B cell (primary cell): ENCODE measurements at regions not wholly inside any gene's neighbourhood (a gene's known extent, or its start where the extent isn't known, plus 50 kb on each side); places are given as distances from the start of the nearest gene placed in this dataset.

Experiments used
- ATAC-seq: fragments of 200-7000 bp; cut with Tn5 transposase; one replicate; pipeline ENCODE4 v1.10.0; 2021; ENCODE audit warnings: low read depth, mild to moderate bottlenecking, moderate number of reproducible peaks, moderate library complexity
- CTCF ChIA-PET: fragments of 350-600 bp; sonication (Branson Sonifier 250); formaldehyde crosslinking; loops from one replicate; lab custom pipeline; 2021; ENCODE audit warnings: antibody characterized with exemption, inconsistent platforms; lab: Charles Lee
- POLR2A ChIA-PET: fragments of 350-600 bp; sonication (Branson Sonifier 250); formaldehyde crosslinking; loops from one replicate; lab custom pipeline; 2021; ENCODE audit warnings: antibody characterized with exemption; lab: Charles Lee
- DNase-seq: peaks from one replicate; pipeline ENCODE4 v3.0.0; 2013
- H2AFZ ChIP-seq: 2 replicates; pipeline ENCODE4 v1.6.1; 2012; ENCODE audit warnings: mild to moderate bottlenecking, low read depth, low read length; ENCODE audit not compliant: insufficient read depth, poor library complexity, severe bottlenecking
- H3K27ac ChIP-seq, 2 donors: 1 replicate in 1 of 2; 2 replicates in 1 of 2; pipeline ENCODE4 v1.5.1; 2012 to 2013; ENCODE audit warnings: low read length in 2 of 2, mild to moderate bottlenecking in 2 of 2, moderate library complexity in 1 of 2
- H3K27me3 ChIP-seq, 4 experiments: fragments of 200-600 bp in 1 of 4; sonication (generic) in 1 of 4; replicated peaks in 1 of 4; 1 replicate in 2 of 4; 2 replicates in 2 of 4; pipeline versions ENCODE4 v1.6.1 to v1.7.0; 2013 to 2016; ENCODE audit warnings: low read length in 3 of 4, mild to moderate bottlenecking in 2 of 4, mixed read lengths in 1 of 4, moderate library complexity in 1 of 4; ENCODE audit not compliant: insufficient read depth in 4 of 4, control insufficient read depth in 3 of 4; ENCODE audit errors: control extremely low read depth in 1 of 4
- H3K36me3 ChIP-seq, 2 experiments: replicated peaks in 1 of 2; 1 replicate in 1 of 2; 2 replicates in 1 of 2; pipeline versions ENCODE4 v1.6.1 to v1.7.1; 2013; ENCODE audit warnings: low read length in 1 of 2; ENCODE audit not compliant: insufficient read depth in 2 of 2, control insufficient read depth in 1 of 2; ENCODE audit errors: control extremely low read depth in 1 of 2, extremely low read depth in 1 of 2
- H3K4me1 ChIP-seq, 2 donors: fragments of 200-600 bp in 1 of 2; sonication (generic) in 1 of 2; 1 replicate in 1 of 2; 2 replicates in 1 of 2; pipeline versions ENCODE4 v1.5.1 to v1.6.1; 2013 to 2017; ENCODE audit warnings: low read length in 2 of 2; ENCODE audit not compliant: control insufficient read depth in 2 of 2, insufficient read depth in 2 of 2
- H3K4me2 ChIP-seq: replicated peaks from 2 replicates; pipeline ENCODE3; 2012; ENCODE audit warnings: mild to moderate bottlenecking, low read depth, low read length; ENCODE audit not compliant: poor library complexity, severe bottlenecking
- H3K4me3 ChIP-seq, 5 experiments: fragments of 200-600 bp in 1 of 5; sonication (generic) in 1 of 5; 1 replicate in 3 of 5; 2 replicates in 2 of 5; pipeline versions ENCODE4 v1.5.1 to v1.7.0; 2011 to 2016; ENCODE audit warnings: low read length in 4 of 5, mild to moderate bottlenecking in 4 of 5, low read depth in 2 of 5, control low read depth in 1 of 5, moderate library complexity in 1 of 5; ENCODE audit not compliant: insufficient read depth in 1 of 5; ENCODE audit errors: control extremely low read depth in 1 of 5, extremely low read depth in 1 of 5
- H3K79me2 ChIP-seq: fragments of 200-600 bp; sonication (generic); one replicate; pipeline ENCODE4 v1.6.0; 2016; ENCODE audit warnings: low read length; ENCODE audit not compliant: control insufficient read depth, insufficient read depth
- H3K9ac ChIP-seq: fragments of 200-600 bp; sonication (generic); 2 replicates; pipeline ENCODE4 v1.6.1; 2017; ENCODE audit warnings: mild to moderate bottlenecking, low read length, moderate library complexity
- H3K9me3 ChIP-seq, 3 donors: one replicate each; pipeline versions ENCODE4 v1.6.1 to v1.7.1; 2013; ENCODE audit warnings: low read length in 2 of 3; ENCODE audit not compliant: control insufficient read depth in 2 of 3, insufficient read depth in 1 of 3; ENCODE audit errors: control extremely low read depth in 1 of 3
- H4K20me1 ChIP-seq: 2 replicates; pipeline ENCODE4 v1.6.0; 2012; ENCODE audit warnings: mild to moderate bottlenecking, low read length; ENCODE audit not compliant: insufficient read depth, control insufficient read depth, poor library complexity, severe bottlenecking
- H3K27ac Mint-ChIP-seq: one replicate; pipeline ENCODE4 v1.8.0; 2021; ENCODE audit warnings: mixed read lengths
- H3K27me3 Mint-ChIP-seq: one replicate; pipeline ENCODE4 v1.8.0; 2021; ENCODE audit warnings: mixed read lengths
- H3K4me1 Mint-ChIP-seq: one replicate; pipeline ENCODE4 v1.8.0; 2021; ENCODE audit warnings: mixed read lengths
- H3K4me3 Mint-ChIP-seq: one replicate; pipeline ENCODE4 v1.8.0; 2021; ENCODE audit warnings: mixed read lengths
- H3K9me3 Mint-ChIP-seq: one replicate; pipeline ENCODE4 v1.8.0; 2022; ENCODE audit warnings: mixed read lengths; ENCODE audit not compliant: insufficient read depth
- CTCF ChIP-seq: fragments of 200-600 bp; IDR thresholded peaks from one replicate; pipeline ENCODE4 v1.8.0; 2022; ENCODE audit warnings: antibody characterized with exemption, mild to moderate bottlenecking
- EZH2 ChIP-seq: IDR thresholded peaks from 2 replicates; pipeline ENCODE4 v1.6.1; 2012; ENCODE audit warnings: borderline replicate concordance, low read depth, mild to moderate bottlenecking, moderate library complexity, low read length; ENCODE audit not compliant: insufficient read depth, poor library complexity, severe bottlenecking
- WGBS: methylation state at CpG from one replicate; pipeline ENCODE4 v1.1.5; 2013; ENCODE audit warnings: missing lambda C conversion rate; ENCODE audit not compliant: insufficient coverage; 5-methylcytosine and 5-hydroxymethylcytosine counted together
- intact Hi-C: fragments of 100-400 bp; cut with micrococcal nuclease; formaldehyde crosslinking; loops from one replicate; pipeline ENCODE4 v1.10.0; 2022

- H3K9me3 ChIP-seq: peaks cover 0 to 3% (median 0%) of the 10 kb centered on the region in 3 donors
- CTCF ChIA-PET: no interaction called here
- H4K20me1 ChIP-seq: no peaks in the 10 kb centered on the region
- no peak for TF ChIP-seq EZH2
- TF ChIP-seq CTCF: no peak
- DNase-seq (no peak), ATAC-seq (no peak)
- peaks cover 40% of the 10 kb centered on the region for H3K27me3 Mint-ChIP-seq
- intact Hi-C loops: no loop called here
- H3K27me3 ChIP-seq: peaks cover 0 to 7% (median 0%) of the 10 kb centered on the region in 4 experiments
- no peak overlapping the region for H3K27ac ChIP-seq
- H3K4me3 ChIP-seq: no peak overlapping the region
- POLR2A ChIA-PET: no interaction called here
- no peaks in the 10 kb centered on the region for H3K4me1 ChIP-seq
- H2AFZ ChIP-seq: no peak overlapping the region
- no peak overlapping the region for H3K9ac ChIP-seq
- H3K36me3 ChIP-seq: no peaks in the 10 kb centered on the region
- H3K4me2 ChIP-seq: no peak overlapping the region
- no peak overlapping the region for H3K4me3 Mint-ChIP-seq
- H3K4me1 Mint-ChIP-seq: no peaks in the 10 kb centered on the region
- no peaks in the 10 kb centered on the region for H3K9me3 Mint-ChIP-seq
- no peak overlapping the region for H3K27ac Mint-ChIP-seq
- 88% methylated on average over 11 of the region's 11 CpGs for WGBS
- no peaks in the 10 kb centered on the region for H3K79me2 ChIP-seq
Observed at GRCh38 chr16:86828653-86829052, 250.3 kb downstream of the FOXL1 start.

GRCh38 chr16:86831366-86831765, 253.0 kb downstream of the FOXL1 start:
- no peaks in the 10 kb centered on the region for H3K9me3 Mint-ChIP-seq
- WGBS: 85% methylated on average over 5 of the region's 5 CpGs
- ChIA-PET CTCF (no interaction called here), POLR2A (no interaction called here)
- no peak overlapping the region for H3K27ac ChIP-seq
- no peak overlapping the region for H3K4me2 ChIP-seq
- TF ChIP-seq CTCF (no peak), EZH2 (no peak)
- H3K36me3 ChIP-seq: no peaks in the 10 kb centered on the region
- no peak overlapping the region for H3K27ac Mint-ChIP-seq
- peaks cover 32% of the 10 kb centered on the region for H3K27me3 Mint-ChIP-seq
- no peaks in the 10 kb centered on the region for H3K9me3 ChIP-seq
- DNase-seq: no peak
- no peak overlapping the region for H3K9ac ChIP-seq
- intact Hi-C loops: no loop called here
- ATAC-seq: no peak
- H3K4me1 Mint-ChIP-seq: no peaks in the 10 kb centered on the region
- no peak overlapping the region for H2AFZ ChIP-seq
- no peaks in the 10 kb centered on the region for H3K79me2 ChIP-seq
- no peaks in the 10 kb centered on the region for H4K20me1 ChIP-seq
- peaks cover 0 to 2% (median 0%) of the 10 kb centered on the region in 4 experiments for H3K27me3 ChIP-seq
- H3K4me1 ChIP-seq: no peaks in the 10 kb centered on the region
- no peak overlapping the region for H3K4me3 Mint-ChIP-seq
- no peak overlapping the region for H3K4me3 ChIP-seq
